NT2/D1 (cell line): ENCODE measurements at regions not wholly inside any gene's neighbourhood (a gene's known extent, or its start where the extent isn't known, plus 50 kb on each side); places are given as distances from the start of the nearest gene placed in this dataset.

Source experiments
- YY1 ChIP-seq: IDR thresholded peaks from 2 replicates; pipeline ENCODE4 v1.6.1; 2011; ENCODE audit not compliant: insufficient read length, insufficient read depth
- ZNF274 ChIP-seq: IDR thresholded peaks from 2 replicates; pipeline ENCODE4 v1.6.1; 2011; ENCODE audit warnings: mild to moderate bottlenecking, low read depth, low read length

DNA sequence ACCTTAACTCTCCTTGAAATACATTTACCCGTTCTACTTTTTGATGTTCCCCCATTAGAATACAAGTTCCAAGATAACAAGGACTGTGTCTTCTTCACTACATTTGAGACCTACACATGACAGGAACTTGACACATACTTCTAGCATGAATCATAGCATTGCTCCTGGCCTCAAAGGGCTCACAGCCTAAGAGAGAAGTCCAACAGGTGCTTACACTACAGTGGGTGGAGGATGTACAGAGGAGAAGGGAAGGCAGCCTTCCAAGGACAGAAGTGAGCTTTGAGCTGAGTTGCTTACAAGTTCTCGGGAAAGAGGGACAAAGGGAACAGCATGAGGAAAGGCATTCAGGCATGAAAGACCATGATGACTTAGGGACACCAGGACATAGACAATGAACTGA lies 56.9 kb upstream of the MSX2 start:
- TF ChIP-seq YY1 (no peak), ZNF274 (no peak)
